ENCODE measurements at regions not wholly inside any gene's neighbourhood (a gene's known extent, or its start where the extent isn't known, plus 50 kb on each side); places are given as distances from the start of the nearest gene placed in this dataset.

GRCh38 chr6:15941168-15941567 lies 187.7 kb upstream of the MYLIP start:
- TF ChIP-seq EZH2 (IDR thresholded peaks at IDR 0.05; ENCODE audit: insufficient read depth, poor library complexity, severe bottlenecking) = no peak
- TF ChIP-seq EZH2phosphoT487 (IDR thresholded peaks at IDR 0.05; ENCODE audit: insufficient read depth, low read depth) = no peak

Data from GM23248 (cell line).